CD14-positive monocyte (primary cell): ENCODE measurements at regions not wholly inside any gene's neighbourhood (a gene's known extent, or its start where the extent isn't known, plus 50 kb on each side); places are given as distances from the start of the nearest gene placed in this dataset.

ENCODE experiments used
- DNase-seq, 3 donors: peaks; one replicate each; pipeline ENCODE4 v3.0.0-alpha.2; 2011 to 2022
- H2AFZ ChIP-seq: 2 replicates; pipeline ENCODE4 v1.6.0; 2012; ENCODE audit warnings: mild to moderate bottlenecking, low read depth, low read length, inconsistent platforms; ENCODE audit not compliant: insufficient read depth, poor library complexity, severe bottlenecking
- H3K27ac ChIP-seq, 2 donors: 1 replicate in 1 of 2; 2 replicates in 1 of 2; pipeline ENCODE4 v1.5.1; 2012 to 2013; ENCODE audit warnings: low read length in 2 of 2, control low read depth in 1 of 2, inconsistent platforms in 1 of 2, low read depth in 1 of 2, mild to moderate bottlenecking in 1 of 2
- H3K27me3 ChIP-seq, 2 donors: one replicate each; pipeline versions ENCODE4 v1.6.0 to v1.6.1; 2011 to 2013; ENCODE audit warnings: low read length in 2 of 2; ENCODE audit not compliant: control insufficient read depth in 2 of 2, insufficient read depth in 2 of 2
- H3K36me3 ChIP-seq, 2 donors: replicated peaks in 1 of 2; 1 replicate in 1 of 2; 2 replicates in 1 of 2; pipeline versions ENCODE4 v1.5.1 to v1.6.1; 2012 to 2013; ENCODE audit warnings: low read length in 2 of 2, control low read depth in 1 of 2, inconsistent platforms in 1 of 2, mild to moderate bottlenecking in 1 of 2; ENCODE audit not compliant: insufficient read depth in 2 of 2, control insufficient read depth in 1 of 2
- H3K4me1 ChIP-seq, 2 donors: 1 replicate in 1 of 2; 2 replicates in 1 of 2; pipeline versions ENCODE4 v1.5.1 to v1.6.1; 2012 to 2013; ENCODE audit warnings: low read length in 2 of 2, control low read depth in 1 of 2, inconsistent platforms in 1 of 2, mild to moderate bottlenecking in 1 of 2, moderate library complexity in 1 of 2; ENCODE audit not compliant: insufficient read depth in 2 of 2, control insufficient read depth in 1 of 2
- H3K4me2 ChIP-seq: replicated peaks from 2 replicates; pipeline ENCODE3; 2012; ENCODE audit warnings: low read length, moderate library complexity, mild to moderate bottlenecking; ENCODE audit not compliant: poor library complexity, severe bottlenecking; ENCODE audit errors: extremely low read depth
- H3K4me3 ChIP-seq, 3 experiments: fragments of 200-600 bp in 1 of 3; sonication (generic) in 1 of 3; replicated peaks in 1 of 3; 1 replicate in 2 of 3; 2 replicates in 1 of 3; pipeline ENCODE4 v1.5.1; 2011 to 2013; ENCODE audit warnings: low read length in 3 of 3, mild to moderate bottlenecking in 3 of 3, control low read depth in 2 of 3, low read depth in 2 of 3, inconsistent platforms in 1 of 3, moderate library complexity in 1 of 3
- H3K79me2 ChIP-seq: 2 replicates; pipeline ENCODE4 v1.6.0; 2012; ENCODE audit warnings: mild to moderate bottlenecking, control low read depth, inconsistent platforms, low read length, moderate library complexity; ENCODE audit not compliant: insufficient read depth
- H3K9ac ChIP-seq: 2 replicates; pipeline ENCODE4 v1.6.0; 2017; ENCODE audit warnings: low read length, mild to moderate bottlenecking; ENCODE audit not compliant: insufficient read depth, poor library complexity, severe bottlenecking
- H3K9me3 ChIP-seq, 2 donors: replicated peaks in 1 of 2; 1 replicate in 1 of 2; 2 replicates in 1 of 2; pipeline versions ENCODE4 v1.5.1 to v1.6.1; 2012 to 2013; ENCODE audit warnings: low read length in 2 of 2, control low read depth in 1 of 2; ENCODE audit not compliant: control insufficient read depth in 1 of 2, insufficient read depth in 1 of 2
- H4K20me1 ChIP-seq: 2 replicates; pipeline ENCODE4 v1.6.0; 2012; ENCODE audit warnings: mild to moderate bottlenecking, low read length, control low read depth, moderate library complexity; ENCODE audit not compliant: insufficient read depth
- H3K27ac Mint-ChIP-seq, 7 donors: one replicate each; pipeline ENCODE4 v1.8.0; 2020; ENCODE audit warnings: mild to moderate bottlenecking in 7 of 7, mixed read lengths in 7 of 7, moderate library complexity in 6 of 7, inconsistent platforms in 2 of 7
- H3K27me3 Mint-ChIP-seq, 3 donors: one replicate each; pipeline ENCODE4 v1.8.0; 2021 to 2022; ENCODE audit warnings: low read depth in 3 of 3, mild to moderate bottlenecking in 3 of 3, mixed read lengths in 3 of 3, moderate library complexity in 3 of 3, inconsistent platforms in 1 of 3
- H3K36me3 Mint-ChIP-seq, 2 donors: one replicate each; pipeline ENCODE4 v1.8.0; 2020; ENCODE audit warnings: mixed read lengths in 2 of 2, inconsistent platforms in 1 of 2, mild to moderate bottlenecking in 1 of 2
- H3K4me1 Mint-ChIP-seq: one replicate; pipeline ENCODE4 v1.8.0; 2020; ENCODE audit warnings: mild to moderate bottlenecking, mixed read lengths
- H3K4me3 Mint-ChIP-seq, 2 donors: one replicate each; pipeline ENCODE4 v1.8.0; 2020; ENCODE audit warnings: mild to moderate bottlenecking in 2 of 2, mixed read lengths in 2 of 2, moderate library complexity in 1 of 2
- H3K9me3 Mint-ChIP-seq, 7 donors: one replicate each; pipeline ENCODE4 v1.8.0; 2020 to 2022; ENCODE audit warnings: mixed read lengths in 7 of 7, mild to moderate bottlenecking in 6 of 7, moderate library complexity in 6 of 7, inconsistent platforms in 2 of 7
- WGBS: methylation state at CpG from one replicate; pipeline ENCODE4 v1.1.5; 2013; ENCODE audit warnings: missing lambda C conversion rate; ENCODE audit not compliant: insufficient coverage; 5-methylcytosine and 5-hydroxymethylcytosine counted together
- intact Hi-C, 2 donors: fragments of 100-400 bp; cut with micrococcal nuclease; formaldehyde crosslinking; loops; one replicate each; pipeline versions ENCODE4 v1.15.0 to v1.15.1; 2023
- TF ChIP-seq, protein P1 (sequence below): fragments of 200-600 bp; IDR thresholded peaks from one replicate; pipeline ENCODE4 v1.8.0; 2022; ENCODE audit warnings: antibody characterized with exemption, mild to moderate bottlenecking

DNA sequence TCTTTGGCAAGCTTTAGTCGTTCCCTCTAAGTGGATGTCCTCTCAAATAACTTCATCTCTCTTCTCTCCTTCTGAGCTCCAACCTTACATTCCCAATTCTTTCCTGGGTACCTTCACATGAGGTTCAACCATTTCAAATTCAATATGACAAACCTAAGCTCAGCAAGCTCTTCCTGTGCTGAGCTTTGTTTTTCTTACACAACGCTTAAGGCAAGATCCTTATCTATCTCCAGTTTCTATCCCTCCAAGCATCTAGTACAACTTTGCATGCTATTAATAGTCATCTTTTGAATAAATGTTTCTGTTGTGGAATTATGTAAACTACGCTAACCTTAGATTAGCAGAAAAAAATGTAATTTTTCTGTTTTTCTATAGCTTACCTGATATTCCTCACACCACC, 63.7 kb upstream of the IFNG-AS1 start:
- H3K27me3 Mint-ChIP-seq, result peaks cover 0 to 5% (median 0%) of the 10 kb centered on the region in 3 donors
- no peaks in the 10 kb centered on the region for H3K4me1 Mint-ChIP-seq
- Histone ChIP-seq H4K20me1 (no peaks in the 10 kb centered on the region), H3K79me2 (no peaks in the 10 kb centered on the region), H3K9me3 (no peaks in the 10 kb centered on the region), H2AFZ (no peak overlapping the region), H3K4me3 (no peak overlapping the region), H3K9ac (no peak overlapping the region), H3K27me3 (no peaks in the 10 kb centered on the region), H3K36me3 (no peaks in the 10 kb centered on the region), H3K4me1 (no peaks in the 10 kb centered on the region), H3K27ac (no peak overlapping the region), H3K4me2 (no peak overlapping the region)
- no peaks in the 10 kb centered on the region for H3K36me3 Mint-ChIP-seq
- WGBS, result 100% methylated on average over 1 of the region's 3 CpGs
- peaks cover 0 to 3% (median 0%) of the 10 kb centered on the region in 7 donors for H3K9me3 Mint-ChIP-seq
- no peak overlapping the region for H3K27ac Mint-ChIP-seq
- TF ChIP-seq, protein P1, sequence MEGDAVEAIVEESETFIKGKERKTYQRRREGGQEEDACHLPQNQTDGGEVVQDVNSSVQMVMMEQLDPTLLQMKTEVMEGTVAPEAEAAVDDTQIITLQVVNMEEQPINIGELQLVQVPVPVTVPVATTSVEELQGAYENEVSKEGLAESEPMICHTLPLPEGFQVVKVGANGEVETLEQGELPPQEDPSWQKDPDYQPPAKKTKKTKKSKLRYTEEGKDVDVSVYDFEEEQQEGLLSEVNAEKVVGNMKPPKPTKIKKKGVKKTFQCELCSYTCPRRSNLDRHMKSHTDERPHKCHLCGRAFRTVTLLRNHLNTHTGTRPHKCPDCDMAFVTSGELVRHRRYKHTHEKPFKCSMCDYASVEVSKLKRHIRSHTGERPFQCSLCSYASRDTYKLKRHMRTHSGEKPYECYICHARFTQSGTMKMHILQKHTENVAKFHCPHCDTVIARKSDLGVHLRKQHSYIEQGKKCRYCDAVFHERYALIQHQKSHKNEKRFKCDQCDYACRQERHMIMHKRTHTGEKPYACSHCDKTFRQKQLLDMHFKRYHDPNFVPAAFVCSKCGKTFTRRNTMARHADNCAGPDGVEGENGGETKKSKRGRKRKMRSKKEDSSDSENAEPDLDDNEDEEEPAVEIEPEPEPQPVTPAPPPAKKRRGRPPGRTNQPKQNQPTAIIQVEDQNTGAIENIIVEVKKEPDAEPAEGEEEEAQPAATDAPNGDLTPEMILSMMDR, result no peak
- no peak overlapping the region for H3K4me3 Mint-ChIP-seq
- intact Hi-C loops, result no loop called here
- no peak for DNase-seq

DNA sequence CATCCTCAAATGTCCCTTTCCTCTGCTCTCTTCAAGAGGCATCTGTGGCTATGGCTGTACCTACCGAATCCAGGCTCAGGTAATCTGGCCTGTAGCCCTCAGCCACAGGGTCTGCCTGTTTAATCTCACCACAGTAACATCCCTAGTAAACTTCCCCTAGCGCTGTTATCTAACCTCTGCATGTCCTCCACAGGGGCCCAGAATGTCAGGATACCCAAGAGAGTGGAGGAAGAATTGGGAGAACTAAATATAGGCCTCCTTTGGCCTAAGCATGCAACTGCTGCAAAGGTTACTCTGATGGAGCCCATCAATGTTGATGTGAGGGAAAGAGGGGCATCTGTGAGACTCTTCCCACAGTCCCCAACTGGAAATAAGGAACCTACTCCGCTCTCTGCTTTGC, 63.2 kb upstream of the IFNG-AS1 start:
- no peaks in the 10 kb centered on the region for H3K36me3 ChIP-seq
- no peak for DNase-seq
- Mint-ChIP-seq H3K4me3 (no peak overlapping the region), H3K27ac (no peak overlapping the region), H3K4me1 (no peaks in the 10 kb centered on the region), H3K27me3 (peaks cover 0 to 2% (median 0%) of the 10 kb centered on the region in 3 donors), H3K36me3 (no peaks in the 10 kb centered on the region), H3K9me3 (peaks cover 0 to 3% (median 0%) of the 10 kb centered on the region in 7 donors)
- no peak overlapping the region for H3K9ac ChIP-seq
- H2AFZ ChIP-seq, result no peak overlapping the region
- H3K27me3 ChIP-seq, result no peaks in the 10 kb centered on the region
- H3K4me2 ChIP-seq, result no peak overlapping the region
- H3K27ac ChIP-seq, result no peak overlapping the region
- TF ChIP-seq, protein P1, result no peak
- no peaks in the 10 kb centered on the region for H4K20me1 ChIP-seq
- H3K9me3 ChIP-seq, result no peaks in the 10 kb centered on the region
- no peaks in the 10 kb centered on the region for H3K79me2 ChIP-seq
- intact Hi-C loops, result no loop called here
- no peak overlapping the region for H3K4me3 ChIP-seq
- H3K4me1 ChIP-seq, result no peaks in the 10 kb centered on the region
- 100% methylated on average over 2 of the region's 3 CpGs for WGBS
